M059J (cell line): ENCODE measurements at regions not wholly inside any gene's neighbourhood (a gene's known extent, or its start where the extent isn't known, plus 50 kb on each side); places are given as distances from the start of the nearest gene placed in this dataset.
A peak's percentile ranks its signal among the peaks of the same experiment; 100 is the strongest.
"Not testable (repeated sequence)": the region's sequence is repeated elsewhere in the genome, so short reads cannot be mapped to it uniquely, and the experiment has no call there.

Experiments
- DNase-seq: peaks from one replicate; pipeline ENCODE4 v3.0.0-alpha.2; 2012; ENCODE audit warnings: low read depth

DNA sequence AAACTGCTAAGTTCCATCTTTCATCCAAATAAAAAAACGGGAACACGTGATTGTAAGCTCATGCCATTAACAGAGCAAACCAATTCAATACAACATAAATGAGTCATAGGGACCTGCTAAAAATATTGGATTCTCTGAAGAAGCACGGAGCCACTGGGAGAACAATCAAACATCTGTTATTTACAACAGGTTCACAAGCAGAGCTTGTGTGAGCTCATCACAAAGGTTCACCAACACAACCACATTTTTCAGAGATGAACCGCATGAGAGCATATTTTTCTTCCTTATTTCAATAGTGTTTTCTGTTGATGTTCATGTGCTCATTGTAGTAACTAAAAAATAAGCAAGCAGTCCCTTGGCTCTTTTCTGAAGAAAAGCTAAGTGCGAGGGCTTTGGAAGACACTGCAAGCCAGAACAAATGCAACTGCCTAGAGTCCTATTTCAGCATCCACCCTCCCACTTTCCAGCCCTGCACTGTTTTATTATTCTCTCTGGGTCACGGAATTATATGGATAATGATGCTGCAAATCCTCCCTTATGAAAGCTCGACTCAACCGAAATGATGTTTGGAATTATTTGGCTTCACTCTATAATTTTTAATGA is 545.8 kb downstream of the LIG4 start:
- peak; percentile 2 for DNase-seq

DNA sequence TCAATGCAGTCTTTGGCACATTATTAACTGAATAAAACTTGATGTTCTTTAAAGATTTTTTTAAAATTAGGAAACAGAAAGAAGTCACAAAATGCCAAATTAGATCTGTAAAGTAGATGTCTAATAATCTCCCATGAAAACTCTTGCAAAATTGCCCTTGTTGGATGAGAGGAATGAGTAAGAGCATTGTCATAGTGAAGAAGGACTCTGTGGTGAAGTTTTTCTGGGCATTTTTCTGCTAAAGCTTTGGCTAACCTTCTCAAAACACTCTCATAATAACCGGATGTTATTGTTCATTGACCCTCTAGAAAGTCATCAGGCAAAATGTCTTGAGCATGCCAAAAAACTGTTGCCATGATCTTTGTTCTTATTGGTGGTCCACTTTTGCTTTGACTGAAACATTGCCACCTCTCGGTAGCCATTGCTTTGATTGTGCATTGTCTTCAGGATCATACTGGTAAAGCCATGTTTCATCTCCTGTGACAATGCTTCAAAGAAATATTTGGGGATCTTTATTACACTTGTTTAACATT is 549.3 kb downstream of the LIG4 start:
- peak; percentile 2 for DNase-seq

GRCh38 chr13:107650081-107650701 is 565.1 kb downstream of the LIG4 start:
- DNase-seq = peak; percentile 3

GRCh38 chr13:107649079-107649478 is 566.3 kb downstream of the LIG4 start:
- DNase-seq = no peak

DNA sequence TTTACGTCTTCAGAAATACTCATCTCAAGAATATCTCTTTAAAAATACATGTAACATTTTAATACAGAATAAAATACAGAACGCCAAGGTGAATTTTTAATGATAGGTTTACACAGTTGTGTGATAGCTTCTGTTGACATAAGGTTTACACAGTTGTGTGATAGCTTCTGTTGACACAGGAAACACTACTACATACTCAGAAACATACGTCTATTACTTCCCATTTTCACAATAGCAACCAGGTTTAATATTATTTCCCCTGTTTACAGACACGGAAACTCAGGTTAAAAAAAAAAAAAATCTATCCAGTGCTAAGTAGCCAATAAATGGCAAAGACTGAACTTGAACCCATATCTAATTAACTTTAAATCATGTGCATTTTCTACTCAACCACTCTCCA is 571.2 kb downstream of the LIG4 start:
- no peak for DNase-seq

- DNase-seq = no peak
Observed at GRCh38 chr13:107643615-107644014, 571.7 kb downstream of the LIG4 start.

DNA sequence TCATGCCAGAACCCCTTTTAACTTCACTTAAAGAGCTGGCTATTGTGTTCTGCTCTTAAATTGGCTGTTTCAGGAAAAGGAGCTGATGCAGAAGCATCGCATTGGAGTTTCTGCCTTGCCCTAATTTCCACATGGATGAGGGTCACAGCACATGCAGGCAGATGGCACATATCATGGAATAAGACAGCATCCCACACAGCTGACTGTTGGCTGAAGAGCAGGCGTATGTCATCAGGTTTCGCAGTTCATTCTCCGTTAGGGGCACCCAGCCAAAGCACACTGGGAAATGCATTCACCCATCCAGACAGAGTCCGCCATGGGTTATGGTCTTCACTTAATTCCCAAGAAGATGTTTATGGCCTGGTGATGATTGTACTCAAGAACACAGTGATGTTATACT is 572.5 kb downstream of the LIG4 start:
- DNase-seq = no peak

- DNase-seq = no peak
Observed at GRCh38 chr13:107641574-107641973, 573.8 kb downstream of the LIG4 start.

DNA sequence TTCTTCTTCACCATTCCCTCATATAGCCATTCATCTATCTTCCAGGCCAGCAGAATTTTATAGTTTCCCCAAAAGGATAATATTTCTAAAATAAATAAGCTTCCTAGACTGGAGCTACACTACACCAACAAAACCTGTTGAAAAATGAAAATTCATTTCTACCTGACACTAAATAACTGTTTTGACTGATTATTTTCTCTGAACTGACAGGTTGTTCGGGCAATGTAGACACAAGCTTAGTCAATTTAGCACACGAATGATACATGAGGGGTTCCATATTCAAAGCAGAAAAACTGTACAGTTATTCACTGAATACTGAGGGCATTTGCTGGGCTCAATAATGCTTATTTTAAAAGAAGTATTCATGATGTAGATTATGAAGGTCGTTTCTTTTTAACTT is 589.7 kb downstream of the LIG4 start:
- DNase-seq = no peak

DNA sequence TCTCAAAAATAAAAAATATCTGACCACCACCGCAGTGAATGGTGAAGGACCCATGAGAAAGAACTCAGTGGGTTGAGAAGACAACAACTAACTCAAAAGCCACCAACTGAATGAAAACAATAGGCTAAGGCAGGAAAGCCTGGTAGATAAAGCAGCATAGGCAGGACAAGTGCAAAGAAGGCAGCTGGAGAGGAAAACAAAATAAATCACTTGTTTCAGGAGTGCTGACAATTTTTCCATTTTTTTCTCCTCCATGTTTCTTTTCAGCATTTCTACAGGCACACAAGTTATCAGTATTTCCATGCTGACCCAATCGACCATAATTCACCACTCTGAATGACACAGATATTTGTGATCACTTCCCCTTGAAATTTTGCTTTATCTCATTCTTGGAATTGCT is 597.8 kb downstream of the LIG4 start:
- no peak for DNase-seq

GRCh38 chr13:107612376-107612775 is 603.0 kb downstream of the LIG4 start:
- DNase-seq = no peak

- no peak for DNase-seq
Observed at GRCh38 chr13:107608736-107609135, 606.6 kb downstream of the LIG4 start.

GRCh38 chr13:107600971-107601370 is 614.4 kb downstream of the LIG4 start:
- DNase-seq = no peak

- not testable (repeated sequence) for DNase-seq
Observed at GRCh38 chr13:107596306-107596705, 619.0 kb downstream of the LIG4 start.

DNA sequence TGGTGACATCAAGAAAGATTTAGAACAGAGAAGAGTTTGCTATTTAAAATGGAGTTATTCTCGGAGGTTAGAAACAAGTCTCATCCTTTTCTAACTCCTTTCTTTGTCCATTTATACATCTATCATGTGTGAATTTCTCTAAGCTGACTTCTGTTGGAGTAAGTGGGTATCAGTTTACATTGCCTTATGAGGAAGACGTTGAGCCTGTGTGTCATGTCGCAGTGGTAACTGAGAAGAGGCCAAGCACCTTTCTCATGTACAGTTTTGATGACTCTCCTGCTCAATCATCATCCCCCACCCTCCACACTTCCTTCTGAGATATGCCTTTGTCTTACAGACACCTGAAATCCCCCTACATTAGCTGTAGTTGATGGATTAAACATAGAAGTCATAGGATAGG is 624.8 kb downstream of the LIG4 start:
- DNase-seq = no peak

DNA sequence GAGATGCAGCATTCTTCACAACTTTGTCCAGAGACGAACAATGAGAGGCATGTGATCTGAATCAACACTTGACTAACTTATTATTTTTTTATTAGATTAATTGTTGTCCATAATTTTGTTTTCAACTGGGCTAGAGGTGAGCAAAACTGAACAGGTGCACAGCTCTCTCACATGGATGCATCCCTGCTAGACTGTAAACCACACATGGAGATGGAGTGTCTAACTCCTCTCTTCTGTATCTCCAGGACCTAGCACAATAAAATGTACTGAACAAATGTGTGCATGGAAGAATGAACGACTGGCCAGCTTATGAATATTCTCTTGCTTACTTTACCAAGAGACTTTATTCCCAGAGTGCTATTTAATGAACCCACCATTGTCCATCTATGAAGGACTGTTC is 627.7 kb downstream of the LIG4 start:
- no peak for DNase-seq

- no peak for DNase-seq
Observed at GRCh38 chr13:107586216-107586615, 629.1 kb downstream of the LIG4 start.

DNA sequence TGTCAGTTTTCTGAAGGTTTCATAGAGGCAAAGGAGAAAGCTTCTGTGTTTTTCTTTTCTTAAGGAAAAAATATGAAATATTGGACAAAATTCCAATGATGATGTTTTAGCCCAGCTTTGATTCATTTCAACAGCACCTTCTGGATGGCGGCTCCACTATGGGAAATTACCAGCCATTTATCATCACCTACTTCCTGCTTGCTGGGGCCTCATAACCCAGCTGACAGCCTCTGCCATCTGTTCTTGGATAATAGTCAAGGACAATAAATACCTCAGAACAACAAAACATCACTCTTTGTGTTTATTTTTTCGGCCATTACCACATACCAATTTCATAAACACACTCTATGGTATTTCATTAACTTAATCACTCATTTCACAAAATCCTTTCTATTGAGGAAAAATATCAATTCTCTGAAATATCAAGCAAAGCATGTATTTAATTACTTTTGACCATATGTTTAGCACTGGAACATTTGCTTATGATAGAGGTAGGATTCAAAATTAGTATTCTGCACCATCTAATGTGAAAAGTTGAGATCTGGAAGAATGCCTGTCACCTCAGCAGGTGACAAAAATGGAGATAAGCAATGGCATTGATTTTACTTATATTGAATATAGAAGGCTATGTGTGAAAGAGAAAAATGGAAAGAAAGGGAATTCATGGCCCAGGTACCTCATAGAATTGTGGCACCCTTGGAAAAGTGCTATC is 629.7 kb downstream of the LIG4 start:
- DNase-seq = no peak

DNA sequence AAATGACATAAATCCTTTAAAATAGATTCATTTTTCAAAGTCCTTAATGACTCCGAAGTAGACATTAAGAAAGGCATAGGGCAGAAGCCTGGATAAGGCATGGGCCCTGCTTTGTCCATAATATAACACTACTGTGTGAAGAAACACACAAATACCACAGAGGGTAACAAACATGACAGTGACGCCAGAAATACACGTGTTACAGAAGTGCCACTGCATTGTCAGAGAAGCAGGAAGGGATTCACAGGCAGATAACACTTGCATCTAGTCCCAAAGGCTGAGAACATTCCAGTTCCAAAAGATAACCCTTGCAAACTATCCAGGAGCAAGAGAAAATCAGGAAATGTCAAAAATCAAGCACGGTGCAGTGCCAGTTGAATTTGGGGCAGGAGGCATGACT is 633.2 kb downstream of the LIG4 start:
- DNase-seq = no peak

DNA sequence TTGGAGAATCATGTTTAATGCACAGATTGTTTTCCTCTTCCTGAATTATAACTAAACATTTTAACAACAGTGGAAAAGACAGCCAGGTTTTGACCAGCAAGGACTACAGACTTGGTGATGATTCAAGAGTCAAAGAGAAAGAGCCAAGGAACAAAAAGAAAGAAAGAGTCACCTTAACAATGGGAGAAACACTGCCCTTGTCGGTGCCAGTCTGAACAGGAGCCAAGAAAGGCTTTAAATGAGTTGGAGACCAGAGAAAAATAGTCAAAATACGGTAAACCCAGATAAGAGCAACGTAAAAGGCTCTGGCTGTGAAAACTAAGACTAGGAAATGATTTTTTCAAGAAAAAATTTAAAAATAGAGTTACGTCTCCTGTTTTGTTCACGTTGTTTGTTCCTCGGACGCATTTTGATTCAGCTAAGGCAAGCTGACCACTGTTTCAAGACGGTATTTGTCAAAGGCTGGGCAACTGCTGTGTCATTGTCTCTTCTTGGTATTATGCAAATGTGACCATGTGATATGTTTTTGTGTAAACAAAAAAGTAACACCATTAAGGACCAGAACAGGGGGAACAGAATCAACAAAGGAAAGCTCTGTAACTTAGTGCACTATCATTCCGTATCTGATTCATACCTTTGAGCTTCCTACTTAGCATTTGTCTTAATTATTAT is 634.5 kb downstream of the LIG4 start:
- DNase-seq = no peak

- no peak for DNase-seq
Observed at GRCh38 chr13:107576430-107576829, 638.9 kb downstream of the LIG4 start.

- DNase-seq = no peak
Observed at GRCh38 chr13:107574517-107575210, 640.7 kb downstream of the LIG4 start.
